HCT116 (cell line): ENCODE measurements at regions not wholly inside any gene's neighbourhood (a gene's known extent, or its start where the extent isn't known, plus 50 kb on each side); places are given as distances from the start of the nearest gene placed in this dataset.

Source experiments
- CBX3 ChIP-seq: IDR thresholded peaks from 2 replicates; pipeline ENCODE4 v1.6.1; 2012; ENCODE audit warnings: low read depth
- CEBPB ChIP-seq: IDR thresholded peaks from 2 replicates; pipeline ENCODE4 v1.6.1; 2012; ENCODE audit warnings: low read depth
- EZH2 ChIP-seq: fragments of 200-600 bp; sonication (generic); IDR thresholded peaks from 2 replicates; pipeline ENCODE4 v1.6.1; 2017; ENCODE audit warnings: antibody characterized with exemption, mixed run types
- EZH2phosphoT487 ChIP-seq: fragments of 200-600 bp; IDR thresholded peaks from 2 replicates; pipeline ENCODE4 v1.6.1; 2018; ENCODE audit warnings: antibody characterized with exemption, borderline replicate concordance
- POLR2A ChIP-seq: IDR thresholded peaks from 2 replicates; pipeline ENCODE4 v1.7.0; 2011; ENCODE audit warnings: borderline replicate concordance; ENCODE audit not compliant: insufficient read depth, insufficient read length; ENCODE audit errors: extremely low read depth
- POLR2AphosphoS5 ChIP-seq: IDR thresholded peaks from 2 replicates; pipeline ENCODE4 v1.6.1; 2011; ENCODE audit warnings: mild to moderate bottlenecking, low read depth, low read length, moderate library complexity
- RAD21 ChIP-seq: IDR thresholded peaks from 2 replicates; pipeline ENCODE4 v1.6.1; 2012; ENCODE audit warnings: low read depth, mild to moderate bottlenecking
- SIN3A ChIP-seq: IDR thresholded peaks from 2 replicates; pipeline ENCODE4 v1.6.1; 2012; ENCODE audit warnings: low read depth
- YY1 ChIP-seq: IDR thresholded peaks from 2 replicates; pipeline ENCODE4 v1.6.1; 2011; ENCODE audit warnings: low read length, low read depth, moderate library complexity, mild to moderate bottlenecking; ENCODE audit not compliant: insufficient replicate concordance; ENCODE audit errors: extremely low read depth
- ZNF274 ChIP-seq: fragments of 200-500 bp; sonication (Bioruptor generic); IDR thresholded peaks from 2 replicates; pipeline ENCODE4 v1.6.1; 2014; ENCODE audit warnings: mild to moderate bottlenecking, low read depth, low read length, inconsistent platforms
- TF ChIP-seq, protein P1 (sequence below), 3 experiments: fragments of 200-600 bp in 1 of 3; sonication (generic) in 1 of 3; IDR thresholded peaks in 2 of 3; conservative IDR thresholded peaks in 1 of 3; 2 replicates each; pipeline ENCODE4 v1.5.1; 2012 to 2017; ENCODE audit warnings: low read depth in 2 of 3, low read length in 2 of 3, antibody characterized with exemption in 1 of 3, borderline replicate concordance in 1 of 3, control low read depth in 1 of 3, mild to moderate bottlenecking in 1 of 3, mixed read lengths in 1 of 3, mixed run types in 1 of 3, moderate library complexity in 1 of 3; ENCODE audit not compliant: insufficient read depth in 1 of 3
- TF ChIP-seq, protein P2 (sequence below): IDR thresholded peaks from 2 replicates; pipeline ENCODE4 v1.6.1; 2012
- TF ChIP-seq, protein P3 (sequence below): IDR thresholded peaks from 2 replicates; pipeline ENCODE4 v1.6.1; 2012; ENCODE audit warnings: low read depth
- TF ChIP-seq, protein P4 (sequence below): IDR thresholded peaks from 2 replicates; pipeline ENCODE4 v1.6.1; 2011; ENCODE audit warnings: mild to moderate bottlenecking, low read length, moderate library complexity; ENCODE audit not compliant: insufficient replicate concordance; ENCODE audit errors: extremely low read depth

DNA sequence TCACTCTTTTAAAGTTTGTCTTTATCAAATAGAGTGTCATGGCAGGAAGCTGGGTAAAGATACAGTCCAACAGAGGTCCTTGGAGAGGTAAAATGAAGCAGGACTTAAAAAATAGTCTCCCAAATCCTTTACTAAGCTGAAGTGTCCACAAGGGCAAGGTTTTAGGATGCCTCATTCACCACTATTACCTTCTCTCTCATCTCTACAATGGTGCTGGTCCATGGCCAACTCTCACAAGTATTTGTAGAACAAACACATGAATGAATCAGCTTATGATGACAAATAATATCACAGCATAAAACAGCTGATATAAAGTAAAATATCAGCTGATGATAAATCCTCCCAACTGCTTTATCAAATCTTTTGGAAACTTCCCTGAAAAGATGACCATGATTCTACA lies 162.3 kb upstream of the ZNF462 start:
- TF ChIP-seq POLR2A (no peak), POLR2AphosphoS5 (no peak), CEBPB (no peak), ZNF274 (no peak), CBX3 (no peak), YY1 (no peak), SIN3A (no peak), EZH2 (no peak), RAD21 (no peak), EZH2phosphoT487 (no peak)
- TF ChIP-seq, protein P1, sequence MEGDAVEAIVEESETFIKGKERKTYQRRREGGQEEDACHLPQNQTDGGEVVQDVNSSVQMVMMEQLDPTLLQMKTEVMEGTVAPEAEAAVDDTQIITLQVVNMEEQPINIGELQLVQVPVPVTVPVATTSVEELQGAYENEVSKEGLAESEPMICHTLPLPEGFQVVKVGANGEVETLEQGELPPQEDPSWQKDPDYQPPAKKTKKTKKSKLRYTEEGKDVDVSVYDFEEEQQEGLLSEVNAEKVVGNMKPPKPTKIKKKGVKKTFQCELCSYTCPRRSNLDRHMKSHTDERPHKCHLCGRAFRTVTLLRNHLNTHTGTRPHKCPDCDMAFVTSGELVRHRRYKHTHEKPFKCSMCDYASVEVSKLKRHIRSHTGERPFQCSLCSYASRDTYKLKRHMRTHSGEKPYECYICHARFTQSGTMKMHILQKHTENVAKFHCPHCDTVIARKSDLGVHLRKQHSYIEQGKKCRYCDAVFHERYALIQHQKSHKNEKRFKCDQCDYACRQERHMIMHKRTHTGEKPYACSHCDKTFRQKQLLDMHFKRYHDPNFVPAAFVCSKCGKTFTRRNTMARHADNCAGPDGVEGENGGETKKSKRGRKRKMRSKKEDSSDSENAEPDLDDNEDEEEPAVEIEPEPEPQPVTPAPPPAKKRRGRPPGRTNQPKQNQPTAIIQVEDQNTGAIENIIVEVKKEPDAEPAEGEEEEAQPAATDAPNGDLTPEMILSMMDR (IDR thresholded peaks at IDR 0.05 in 2 of 3, conservative IDR thresholded peaks at IDR 0.05 in 1 of 3; ENCODE audit: borderline replicate concordance in 1 of 3, insufficient read depth in 1 of 3, low read depth in 2 of 3, low read length in 2 of 3) = no peak
- TF ChIP-seq, protein P2, sequence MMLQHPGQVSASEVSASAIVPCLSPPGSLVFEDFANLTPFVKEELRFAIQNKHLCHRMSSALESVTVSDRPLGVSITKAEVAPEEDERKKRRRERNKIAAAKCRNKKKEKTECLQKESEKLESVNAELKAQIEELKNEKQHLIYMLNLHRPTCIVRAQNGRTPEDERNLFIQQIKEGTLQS = no peak
- TF ChIP-seq, protein P3, sequence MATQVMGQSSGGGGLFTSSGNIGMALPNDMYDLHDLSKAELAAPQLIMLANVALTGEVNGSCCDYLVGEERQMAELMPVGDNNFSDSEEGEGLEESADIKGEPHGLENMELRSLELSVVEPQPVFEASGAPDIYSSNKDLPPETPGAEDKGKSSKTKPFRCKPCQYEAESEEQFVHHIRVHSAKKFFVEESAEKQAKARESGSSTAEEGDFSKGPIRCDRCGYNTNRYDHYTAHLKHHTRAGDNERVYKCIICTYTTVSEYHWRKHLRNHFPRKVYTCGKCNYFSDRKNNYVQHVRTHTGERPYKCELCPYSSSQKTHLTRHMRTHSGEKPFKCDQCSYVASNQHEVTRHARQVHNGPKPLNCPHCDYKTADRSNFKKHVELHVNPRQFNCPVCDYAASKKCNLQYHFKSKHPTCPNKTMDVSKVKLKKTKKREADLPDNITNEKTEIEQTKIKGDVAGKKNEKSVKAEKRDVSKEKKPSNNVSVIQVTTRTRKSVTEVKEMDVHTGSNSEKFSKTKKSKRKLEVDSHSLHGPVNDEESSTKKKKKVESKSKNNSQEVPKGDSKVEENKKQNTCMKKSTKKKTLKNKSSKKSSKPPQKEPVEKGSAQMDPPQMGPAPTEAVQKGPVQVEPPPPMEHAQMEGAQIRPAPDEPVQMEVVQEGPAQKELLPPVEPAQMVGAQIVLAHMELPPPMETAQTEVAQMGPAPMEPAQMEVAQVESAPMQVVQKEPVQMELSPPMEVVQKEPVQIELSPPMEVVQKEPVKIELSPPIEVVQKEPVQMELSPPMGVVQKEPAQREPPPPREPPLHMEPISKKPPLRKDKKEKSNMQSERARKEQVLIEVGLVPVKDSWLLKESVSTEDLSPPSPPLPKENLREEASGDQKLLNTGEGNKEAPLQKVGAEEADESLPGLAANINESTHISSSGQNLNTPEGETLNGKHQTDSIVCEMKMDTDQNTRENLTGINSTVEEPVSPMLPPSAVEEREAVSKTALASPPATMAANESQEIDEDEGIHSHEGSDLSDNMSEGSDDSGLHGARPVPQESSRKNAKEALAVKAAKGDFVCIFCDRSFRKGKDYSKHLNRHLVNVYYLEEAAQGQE = no peak
- TF ChIP-seq, protein P4, sequence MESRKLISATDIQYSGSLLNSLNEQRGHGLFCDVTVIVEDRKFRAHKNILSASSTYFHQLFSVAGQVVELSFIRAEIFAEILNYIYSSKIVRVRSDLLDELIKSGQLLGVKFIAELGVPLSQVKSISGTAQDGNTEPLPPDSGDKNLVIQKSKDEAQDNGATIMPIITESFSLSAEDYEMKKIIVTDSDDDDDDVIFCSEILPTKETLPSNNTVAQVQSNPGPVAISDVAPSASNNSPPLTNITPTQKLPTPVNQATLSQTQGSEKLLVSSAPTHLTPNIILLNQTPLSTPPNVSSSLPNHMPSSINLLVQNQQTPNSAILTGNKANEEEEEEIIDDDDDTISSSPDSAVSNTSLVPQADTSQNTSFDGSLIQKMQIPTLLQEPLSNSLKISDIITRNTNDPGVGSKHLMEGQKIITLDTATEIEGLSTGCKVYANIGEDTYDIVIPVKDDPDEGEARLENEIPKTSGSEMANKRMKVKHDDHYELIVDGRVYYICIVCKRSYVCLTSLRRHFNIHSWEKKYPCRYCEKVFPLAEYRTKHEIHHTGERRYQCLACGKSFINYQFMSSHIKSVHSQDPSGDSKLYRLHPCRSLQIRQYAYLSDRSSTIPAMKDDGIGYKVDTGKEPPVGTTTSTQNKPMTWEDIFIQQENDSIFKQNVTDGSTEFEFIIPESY = no peak
